GM18505 (cell line): ENCODE measurements at regions not wholly inside any gene's neighbourhood (a gene's known extent, or its start where the extent isn't known, plus 50 kb on each side); places are given as distances from the start of the nearest gene placed in this dataset.

Source experiments
- ATAC-seq: cut with Tn5 transposase; IDR thresholded peaks from one replicate; pipeline ENCODE4 v1.9.1; 2021; ENCODE audit not compliant: unreplicated experiment
- POLR2A ChIP-seq: IDR thresholded peaks from 4 replicates; pipeline ENCODE4 v1.6.1; 2011; ENCODE audit warnings: borderline replicate concordance; ENCODE audit not compliant: insufficient read depth, insufficient read length; ENCODE audit errors: extremely low read depth

- ATAC-seq, result no peak
- no peak for TF ChIP-seq POLR2A
Observed at GRCh38 chr21:24055696-24056095, 1551.6 kb downstream of the MRPL39 start.

GRCh38 chr21:24050231-24050630, 1557.0 kb downstream of the MRPL39 start:
- TF ChIP-seq POLR2A, result no peak
- ATAC-seq, result no peak

DNA sequence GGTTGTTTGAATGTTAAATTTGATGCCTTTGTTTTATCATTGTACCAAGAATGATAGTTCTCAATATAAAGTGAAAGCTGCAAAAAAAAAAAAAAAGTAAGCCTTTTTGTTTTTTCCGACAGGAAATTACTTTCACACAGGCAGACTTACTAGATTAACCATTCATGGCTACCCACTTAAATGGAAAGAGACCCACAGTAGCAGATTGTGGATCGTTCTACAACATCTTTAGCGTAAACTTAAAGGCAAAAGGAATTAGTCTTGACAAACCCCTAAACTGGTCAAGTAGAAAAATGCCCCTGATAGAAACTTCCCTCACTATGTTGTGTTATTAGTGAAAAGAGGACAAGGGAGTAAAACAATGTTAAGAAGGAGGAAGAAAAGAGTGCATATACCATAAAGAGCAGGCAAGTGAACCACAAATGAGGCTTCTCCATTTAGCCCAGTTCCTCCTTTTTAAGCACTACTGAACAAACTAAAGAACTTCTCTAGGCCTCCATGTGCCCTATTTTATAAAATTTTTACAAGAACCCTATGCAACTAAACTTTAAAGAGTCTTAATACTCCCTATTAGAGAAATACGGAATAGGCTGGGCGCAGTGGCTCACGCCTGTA, 1560.3 kb downstream of the MRPL39 start:
- no peak for TF ChIP-seq POLR2A
- no peak for ATAC-seq

- TF ChIP-seq POLR2A, result no peak
- no peak for ATAC-seq
Observed at GRCh38 chr21:24045775-24046215, 1561.5 kb downstream of the MRPL39 start.

GRCh38 chr21:24045373-24045772, 1561.9 kb downstream of the MRPL39 start:
- no peak for ATAC-seq
- no peak for TF ChIP-seq POLR2A

- no peak for ATAC-seq
- TF ChIP-seq POLR2A, result no peak
Observed at GRCh38 chr21:24042687-24043086, 1564.6 kb downstream of the MRPL39 start.

DNA sequence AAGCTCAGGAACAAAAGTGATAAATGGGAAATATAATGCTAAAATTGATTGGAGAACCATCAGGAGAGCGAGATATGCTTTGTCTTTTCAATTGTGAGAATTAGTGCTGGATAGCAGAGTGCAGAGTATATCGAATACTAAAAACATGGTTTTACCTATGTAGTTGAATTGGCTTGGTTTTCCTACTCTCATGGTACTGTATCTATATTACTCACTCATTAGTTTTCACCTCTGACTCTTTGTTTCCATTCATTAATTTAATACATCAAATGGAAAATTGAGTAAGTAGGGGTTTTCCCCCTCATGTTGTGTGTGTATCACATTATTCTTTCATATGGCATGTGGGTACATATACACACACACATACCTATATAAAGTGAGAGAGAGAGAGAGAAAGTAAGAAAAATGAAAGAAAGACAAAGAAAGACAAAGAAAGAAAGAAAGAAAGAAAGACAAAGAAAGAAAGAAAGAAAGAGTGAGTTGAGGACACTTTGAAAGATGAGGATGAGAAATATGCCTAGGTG, 1574.5 kb downstream of the MRPL39 start:
- TF ChIP-seq POLR2A, result no peak
- ATAC-seq, result no peak

DNA sequence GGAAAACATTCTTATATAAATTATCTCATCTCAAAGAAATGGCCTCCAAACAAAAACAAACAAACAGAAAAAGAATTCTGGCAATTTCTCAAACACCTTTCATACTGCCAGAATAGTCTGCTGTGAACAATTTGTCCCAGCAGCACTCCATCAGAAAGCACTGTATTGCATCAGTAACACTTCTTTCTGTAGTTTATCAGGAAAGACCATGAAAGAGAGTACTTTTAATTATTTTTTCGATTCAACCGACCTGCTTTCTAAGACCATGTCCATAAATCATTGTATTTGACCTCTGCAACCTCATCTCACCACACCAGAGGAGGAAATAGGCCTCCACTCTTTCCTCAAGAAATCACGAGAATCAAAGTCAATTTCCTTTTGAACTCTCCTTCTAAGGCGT, 1579.9 kb downstream of the MRPL39 start:
- TF ChIP-seq POLR2A, result no peak
- no peak for ATAC-seq

- no peak for TF ChIP-seq POLR2A
- ATAC-seq, result no peak
Observed at GRCh38 chr21:24025101-24025500, 1582.2 kb downstream of the MRPL39 start.

DNA sequence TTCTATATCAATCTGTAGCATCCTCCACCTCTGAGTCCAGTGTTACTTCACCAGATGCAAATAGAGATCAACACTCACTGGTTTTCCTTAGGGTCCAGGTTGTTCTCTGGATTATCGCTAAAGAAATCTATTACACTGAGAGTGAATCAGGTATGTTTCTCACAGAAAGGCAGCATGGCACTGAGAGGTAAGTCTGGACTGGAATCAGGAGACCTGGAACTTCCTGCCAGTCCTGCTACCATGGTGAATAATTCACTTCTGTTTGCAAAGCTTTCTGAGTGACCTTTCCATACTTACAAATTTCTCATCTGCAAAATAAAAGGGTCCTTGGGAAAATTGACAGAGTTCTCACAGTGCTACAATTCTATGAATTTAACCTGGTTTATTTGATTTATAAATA, 1583.3 kb downstream of the MRPL39 start:
- TF ChIP-seq POLR2A, result no peak
- no peak for ATAC-seq

DNA sequence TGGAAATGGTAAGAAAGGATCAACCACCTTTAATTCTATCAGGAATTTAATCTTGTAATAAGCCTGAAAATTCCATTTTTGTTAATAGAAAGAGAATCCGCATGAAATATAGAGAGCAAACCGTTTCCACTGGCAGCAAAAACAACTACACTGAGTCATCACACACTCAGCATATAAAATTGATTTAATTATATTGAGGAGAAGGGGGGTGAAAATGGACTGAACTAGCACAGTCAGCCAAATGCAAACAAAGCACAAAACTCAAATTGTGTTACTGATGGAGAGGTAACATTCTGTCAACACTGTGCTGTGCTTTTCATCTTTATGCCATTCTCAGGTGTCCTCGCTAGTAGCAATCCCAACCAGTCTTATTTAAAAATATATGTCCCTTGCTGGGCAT, 1583.9 kb downstream of the MRPL39 start:
- TF ChIP-seq POLR2A, result no peak

DNA sequence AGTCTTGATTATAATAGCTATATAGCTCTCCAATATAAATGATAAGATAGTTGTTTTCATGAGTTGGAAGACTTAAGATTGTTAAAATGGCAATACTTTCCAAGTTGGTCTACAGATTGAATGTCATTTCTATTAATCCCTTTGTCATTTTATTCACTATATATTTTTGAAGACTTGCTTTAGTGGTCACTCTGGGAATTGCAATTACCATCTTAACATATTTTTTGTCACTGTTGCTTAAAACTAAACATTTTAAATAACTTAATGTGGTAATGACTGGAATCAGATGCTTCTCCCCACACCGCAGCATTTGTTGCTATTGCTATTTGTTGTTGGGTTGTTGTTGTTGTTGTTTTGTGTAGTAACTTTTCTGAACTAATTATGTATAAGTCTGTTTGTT, 1592.9 kb downstream of the MRPL39 start:
- no peak for ATAC-seq
- no peak for TF ChIP-seq POLR2A

More for the DNA sequence above, 1583.9 kb downstream of the MRPL39 start:
- ATAC-seq, result no peak

- no peak for ATAC-seq
- no peak for TF ChIP-seq POLR2A
Observed at GRCh38 chr21:24011087-24011486, 1596.2 kb downstream of the MRPL39 start.

DNA sequence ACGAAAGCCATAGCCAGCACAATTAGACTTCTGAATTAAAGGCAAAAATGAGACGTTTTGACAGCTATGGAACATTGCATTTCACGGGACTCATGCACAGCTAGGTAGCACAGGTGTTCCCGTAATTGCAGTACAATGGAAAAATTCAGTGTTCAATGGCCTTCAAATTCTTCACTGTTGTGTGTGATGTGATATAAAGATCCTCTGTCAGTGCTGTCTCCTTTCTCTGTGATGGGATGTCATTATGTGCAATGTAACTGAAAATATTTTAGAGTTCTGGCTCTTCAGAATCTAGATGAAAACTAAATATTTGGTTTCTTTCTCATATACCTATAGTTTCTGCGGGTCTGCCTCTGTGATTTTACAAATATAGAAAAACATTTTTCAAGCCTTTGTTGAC, 1599.7 kb downstream of the MRPL39 start:
- ATAC-seq, result no peak
- TF ChIP-seq POLR2A, result no peak

DNA sequence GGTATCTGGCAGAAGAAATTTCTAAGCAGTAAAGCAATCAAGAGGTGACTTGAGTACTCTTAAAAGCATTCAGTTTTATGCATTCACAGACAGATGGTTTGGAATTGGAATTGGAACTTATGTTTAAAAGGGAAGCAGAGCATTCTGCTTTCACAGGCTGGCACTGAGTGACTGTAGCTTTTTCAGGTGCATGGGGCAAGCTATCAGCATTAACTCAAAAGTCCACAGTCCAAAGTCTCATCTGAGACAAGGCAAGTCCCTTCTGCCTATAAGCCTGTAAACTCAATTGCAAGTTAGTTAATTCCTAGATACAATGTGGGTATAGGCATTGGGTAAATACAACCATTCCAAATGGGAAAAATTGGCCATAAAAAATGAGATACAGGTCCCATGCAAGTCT, 1620.3 kb downstream of the MRPL39 start:
- TF ChIP-seq POLR2A, result no peak
- ATAC-seq, result no peak

- ATAC-seq, result no peak
- TF ChIP-seq POLR2A, result no peak
Observed at GRCh38 chr21:23986214-23986613, 1621.1 kb downstream of the MRPL39 start.

DNA sequence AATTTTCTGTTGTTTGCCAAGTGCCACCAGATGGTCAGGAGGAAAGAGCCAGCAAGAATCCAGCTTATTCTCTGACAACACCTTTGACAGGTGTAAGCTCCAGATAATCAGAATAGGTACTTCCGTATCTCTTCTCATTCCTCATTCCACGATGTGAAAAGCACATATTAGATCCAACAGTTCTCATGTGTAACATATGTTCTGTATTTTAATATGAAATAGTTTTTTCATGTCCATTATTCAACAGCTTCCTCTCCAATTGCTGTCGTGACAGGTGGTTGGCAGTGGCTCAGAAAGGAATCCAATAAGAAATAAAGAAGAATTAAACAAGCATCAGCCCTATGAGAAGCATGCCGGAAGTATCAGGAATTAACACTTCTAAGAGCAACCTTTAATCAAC, 1624.7 kb downstream of the MRPL39 start:
- no peak for TF ChIP-seq POLR2A

More for the DNA sequence above, 1624.7 kb downstream of the MRPL39 start:
- ATAC-seq, result no peak
